Upper lobe of right lung (tissue), 1 donor: ENCODE measurements at regions not wholly inside any gene's neighbourhood (a gene's known extent, or its start where the extent isn't known, plus 50 kb on each side); places are given as distances from the start of the nearest gene placed in this dataset.
A peak's percentile ranks its signal among the peaks of the same experiment; 100 is the strongest.
"Not testable (repeated sequence)": the region's sequence is repeated elsewhere in the genome, so short reads cannot be mapped to it uniquely, and the experiment has no call there.

Experiments used
- ATAC-seq: fragments of 200-7000 bp; cut with Tn5 transposase; one replicate; pipeline ENCODE4 v1.9.1; 2020; ENCODE audit warnings: mild to moderate bottlenecking, moderate library complexity
- DNase-seq: peaks from one replicate; pipeline ENCODE4 v3.0.0-alpha.2; 2020
- H3K27ac ChIP-seq: fragments of 200-600 bp; one replicate; pipeline ENCODE4 v1.8.0; 2022
- H3K27me3 ChIP-seq: fragments of 200-600 bp; one replicate; pipeline ENCODE4 v1.8.0; 2022; ENCODE audit warnings: mild to moderate bottlenecking
- H3K36me3 ChIP-seq: fragments of 200-600 bp; one replicate; pipeline ENCODE4 v1.8.0; 2022
- H3K4me1 ChIP-seq: fragments of 200-600 bp; one replicate; pipeline ENCODE4 v1.8.0; 2022
- H3K4me3 ChIP-seq: fragments of 200-600 bp; one replicate; pipeline ENCODE4 v1.8.0; 2022; ENCODE audit warnings: mild to moderate bottlenecking
- H3K9me3 ChIP-seq: fragments of 200-600 bp; one replicate; pipeline ENCODE4 v1.8.0; 2022
- intact Hi-C: fragments of 100-400 bp; cut with DNase I; formaldehyde crosslinking; loops from one replicate; pipeline ENCODE4 v1.11.0; 2022
- TF ChIP-seq, protein P1 (sequence below): fragments of 200-600 bp; IDR thresholded peaks from one replicate; pipeline ENCODE4 v1.8.0; 2022; ENCODE audit warnings: antibody characterized with exemption
- donor health status: DM: no; HTN: yes; CAD: no; lungs with severe emphysema.

DNA sequence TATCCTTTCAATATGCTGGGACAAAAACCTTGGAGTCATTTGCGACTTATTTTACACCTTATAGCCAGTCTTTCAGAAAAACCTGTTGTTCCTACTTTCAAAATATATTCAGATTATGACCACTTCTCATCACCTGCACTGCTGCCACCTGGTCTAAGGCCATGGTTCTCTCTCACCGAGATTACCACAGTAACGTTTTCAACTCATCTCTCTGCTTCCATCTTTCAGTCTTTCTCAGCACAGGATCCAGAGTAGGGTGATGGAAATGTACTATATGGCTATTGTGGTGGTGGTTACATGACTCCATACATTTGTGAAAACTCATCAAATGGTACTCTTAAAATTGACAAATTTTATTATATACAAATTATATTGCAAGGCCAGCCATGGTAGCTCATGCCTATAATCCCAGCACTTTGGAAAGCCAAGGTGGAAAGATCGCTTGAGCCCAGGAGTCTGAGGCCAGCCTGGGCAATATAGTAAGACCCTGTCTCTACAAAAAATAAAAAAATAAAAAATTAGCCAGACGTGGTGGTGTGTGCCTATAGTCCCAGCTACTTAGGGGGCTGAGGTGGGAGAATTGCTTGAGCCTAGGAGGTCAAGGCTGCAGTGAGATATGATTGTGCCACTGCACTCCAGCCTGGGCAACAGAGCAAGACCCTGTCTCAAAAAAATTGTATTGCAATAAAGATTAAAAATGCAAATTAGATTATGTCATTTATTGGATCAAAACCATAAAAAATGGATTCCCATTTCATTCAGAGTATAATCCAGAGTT is 120.9 kb upstream of the PPP2R5A start:
- no peaks in the 10 kb centered on the region for H3K27me3 ChIP-seq
- TF ChIP-seq, protein P1, sequence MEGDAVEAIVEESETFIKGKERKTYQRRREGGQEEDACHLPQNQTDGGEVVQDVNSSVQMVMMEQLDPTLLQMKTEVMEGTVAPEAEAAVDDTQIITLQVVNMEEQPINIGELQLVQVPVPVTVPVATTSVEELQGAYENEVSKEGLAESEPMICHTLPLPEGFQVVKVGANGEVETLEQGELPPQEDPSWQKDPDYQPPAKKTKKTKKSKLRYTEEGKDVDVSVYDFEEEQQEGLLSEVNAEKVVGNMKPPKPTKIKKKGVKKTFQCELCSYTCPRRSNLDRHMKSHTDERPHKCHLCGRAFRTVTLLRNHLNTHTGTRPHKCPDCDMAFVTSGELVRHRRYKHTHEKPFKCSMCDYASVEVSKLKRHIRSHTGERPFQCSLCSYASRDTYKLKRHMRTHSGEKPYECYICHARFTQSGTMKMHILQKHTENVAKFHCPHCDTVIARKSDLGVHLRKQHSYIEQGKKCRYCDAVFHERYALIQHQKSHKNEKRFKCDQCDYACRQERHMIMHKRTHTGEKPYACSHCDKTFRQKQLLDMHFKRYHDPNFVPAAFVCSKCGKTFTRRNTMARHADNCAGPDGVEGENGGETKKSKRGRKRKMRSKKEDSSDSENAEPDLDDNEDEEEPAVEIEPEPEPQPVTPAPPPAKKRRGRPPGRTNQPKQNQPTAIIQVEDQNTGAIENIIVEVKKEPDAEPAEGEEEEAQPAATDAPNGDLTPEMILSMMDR = no peak
- H3K27ac ChIP-seq = no peak overlapping the region
- intact Hi-C loops = no loop called here
- ATAC-seq = no peak
- no peaks in the 10 kb centered on the region for H3K9me3 ChIP-seq
- peaks cover 25% of the 10 kb centered on the region for H3K4me1 ChIP-seq
- no peak overlapping the region for H3K4me3 ChIP-seq
- no peaks in the 10 kb centered on the region for H3K36me3 ChIP-seq
- no peak for DNase-seq

GRCh38 chr1:212166244-212166643 is 119.0 kb upstream of the PPP2R5A start:
- H3K4me1 ChIP-seq = peaks cover 22% of the 10 kb centered on the region
- no peaks in the 10 kb centered on the region for H3K9me3 ChIP-seq
- DNase-seq (no peak), ATAC-seq (no peak)
- H3K27me3 ChIP-seq = no peaks in the 10 kb centered on the region
- no peaks in the 10 kb centered on the region for H3K36me3 ChIP-seq
- no peak overlapping the region for H3K4me3 ChIP-seq
- H3K27ac ChIP-seq = no peak overlapping the region
- intact Hi-C loops = no loop called here
- TF ChIP-seq, protein P1 = no peak

GRCh38 chr1:212166644-212167043 is 118.6 kb upstream of the PPP2R5A start:
- DNase-seq = no peak
- H3K27me3 ChIP-seq = no peaks in the 10 kb centered on the region
- H3K4me3 ChIP-seq = no peak overlapping the region
- intact Hi-C loops = no loop called here
- no peak overlapping the region for H3K27ac ChIP-seq
- H3K9me3 ChIP-seq = no peaks in the 10 kb centered on the region
- peaks cover 21% of the 10 kb centered on the region for H3K4me1 ChIP-seq
- ATAC-seq = peak; percentile 27
- no peaks in the 10 kb centered on the region for H3K36me3 ChIP-seq
- TF ChIP-seq, protein P1 = no peak

DNA sequence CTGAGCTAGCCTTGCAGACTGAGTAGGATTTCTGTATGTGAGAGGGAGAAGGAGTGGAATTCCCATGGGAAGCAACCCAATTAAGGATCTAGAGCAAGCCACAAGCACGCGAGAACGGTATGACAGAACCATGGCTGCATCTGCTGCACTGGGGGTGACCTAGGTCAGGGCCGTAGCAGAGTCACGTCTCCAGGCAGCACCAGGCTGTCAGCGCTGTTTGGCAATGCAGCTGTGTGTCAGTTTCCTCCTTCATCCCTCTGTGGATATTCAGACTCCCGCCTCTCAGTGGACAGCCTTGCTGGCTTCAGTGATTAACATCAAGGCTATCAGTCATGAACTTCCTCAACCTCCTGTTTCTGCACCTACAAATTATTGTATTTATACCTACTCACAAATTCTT is 118.1 kb upstream of the PPP2R5A start:
- Histone ChIP-seq H3K4me1 (peaks cover 18% of the 10 kb centered on the region), H3K36me3 (no peaks in the 10 kb centered on the region), H3K27me3 (no peaks in the 10 kb centered on the region), H3K9me3 (no peaks in the 10 kb centered on the region), H3K4me3 (no peak overlapping the region), H3K27ac (no peak overlapping the region)
- TF ChIP-seq, protein P1 = no peak
- peak; percentile 78 for ATAC-seq
- intact Hi-C loops = no loop called here
- DNase-seq = no peak

DNA sequence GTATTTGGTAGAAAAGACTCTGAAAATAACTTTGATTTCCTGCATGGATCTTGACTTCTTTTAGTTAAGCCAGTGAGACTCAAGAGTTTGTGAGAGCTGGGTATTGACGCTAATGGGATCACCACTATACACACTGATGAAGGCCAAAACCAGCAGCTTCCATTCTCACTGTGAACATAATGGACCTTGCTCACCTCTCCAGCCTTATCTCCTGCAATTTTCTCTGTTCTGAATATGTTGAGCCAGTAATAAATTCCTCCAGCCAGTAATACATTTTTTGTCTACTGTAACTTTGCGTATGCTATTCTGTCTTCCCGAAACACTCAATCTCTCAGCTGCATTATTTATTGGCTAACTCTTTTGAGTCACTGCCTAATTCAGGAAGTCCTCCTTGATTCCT is 111.6 kb upstream of the PPP2R5A start:
- Histone ChIP-seq H3K27ac (no peak overlapping the region), H3K27me3 (no peaks in the 10 kb centered on the region), H3K36me3 (no peaks in the 10 kb centered on the region), H3K9me3 (no peaks in the 10 kb centered on the region), H3K4me1 (peaks cover 4% of the 10 kb centered on the region), H3K4me3 (no peak overlapping the region)
- DNase-seq (no peak), ATAC-seq (no peak)
- TF ChIP-seq, protein P1 = no peak
- intact Hi-C loops = no loop called here

GRCh38 chr1:212174295-212174694 is 110.9 kb upstream of the PPP2R5A start:
- H3K36me3 ChIP-seq, H3K9me3 ChIP-seq, H3K27me3 ChIP-seq, H3K4me3 ChIP-seq, H3K27ac ChIP-seq, DNase-seq, intact Hi-C loops, ATAC-seq: not testable (repeated sequence)
- peaks cover 11% of the 10 kb centered on the region for H3K4me1 ChIP-seq
